Esophagus (tissue), 2 donors: ENCODE measurements at regions not wholly inside any gene's neighbourhood (a gene's known extent, or its start where the extent isn't known, plus 50 kb on each side); places are given as distances from the start of the nearest gene placed in this dataset.

Experiments used
- H3K27ac ChIP-seq, 2 donors: one replicate each; pipeline ENCODE4 v1.5.1; 2013; ENCODE audit warnings: low read depth in 2 of 2, mild to moderate bottlenecking in 2 of 2, inconsistent platforms in 1 of 2, low read length in 1 of 2, moderate library complexity in 1 of 2
- H3K27me3 ChIP-seq, 2 donors: one replicate each; pipeline ENCODE4 v1.6.1; 2013; ENCODE audit warnings: low read length in 2 of 2, control low read depth in 1 of 2, mild to moderate bottlenecking in 1 of 2; ENCODE audit not compliant: insufficient read depth in 2 of 2, control insufficient read depth in 1 of 2
- H3K36me3 ChIP-seq, 2 donors: one replicate each; pipeline ENCODE4 v1.6.1; 2013; ENCODE audit warnings: low read length in 1 of 2; ENCODE audit not compliant: control insufficient read depth in 2 of 2, insufficient read depth in 2 of 2
- H3K4me1 ChIP-seq, 2 donors: one replicate each; pipeline ENCODE4 v1.6.1; 2013; ENCODE audit warnings: low read length in 1 of 2; ENCODE audit not compliant: control insufficient read depth in 2 of 2, insufficient read depth in 2 of 2
- H3K4me3 ChIP-seq, 2 donors: one replicate each; pipeline ENCODE4 v1.5.1; 2013; ENCODE audit warnings: low read length in 2 of 2, mild to moderate bottlenecking in 2 of 2, low read depth in 1 of 2, moderate library complexity in 1 of 2
- H3K9me3 ChIP-seq, 2 donors: one replicate each; pipeline ENCODE4 v1.6.1; 2013; ENCODE audit warnings: mild to moderate bottlenecking in 2 of 2, low read depth in 1 of 2, low read length in 1 of 2, moderate library complexity in 1 of 2; ENCODE audit not compliant: control insufficient read depth in 2 of 2, insufficient read depth in 1 of 2
- WGBS, 2 donors: extraction: QIAGEN DNeasy Blood & Tissue Kit; methylation state at CpG; one replicate each; pipeline ENCODE4 v1.1.7; 2013; 5-methylcytosine and 5-hydroxymethylcytosine counted together
- donor health status: healthy with polysubstance abuse.
- donor health status: Bipolar disorder and iron deficiency.

- no peaks in the 10 kb centered on the region for H3K4me1 ChIP-seq
- H3K36me3 ChIP-seq = no peaks in the 10 kb centered on the region
- H3K27me3 ChIP-seq = no peaks in the 10 kb centered on the region
- H3K27ac ChIP-seq = no peak overlapping the region
- 91 to 92% methylated on average over 12 of the region's 12 CpGs for WGBS, 2 donors
- no peaks in the 10 kb centered on the region for H3K9me3 ChIP-seq
- no peak overlapping the region for H3K4me3 ChIP-seq
These were observed 155.1 kb downstream of the GLI2 start for GRCh38 chr2:120890566-120891360.

- no peaks in the 10 kb centered on the region for H3K36me3 ChIP-seq
- no peaks in the 10 kb centered on the region for H3K4me1 ChIP-seq
- H3K27me3 ChIP-seq = no peaks in the 10 kb centered on the region
- no peak overlapping the region for H3K27ac ChIP-seq
- H3K9me3 ChIP-seq = no peaks in the 10 kb centered on the region
- H3K4me3 ChIP-seq = no peak overlapping the region
- 91 to 94% methylated on average over 8 of the region's 8 CpGs for WGBS, 2 donors
These were observed 156.8 kb downstream of the GLI2 start for GRCh38 chr2:120892271-120892966.

GRCh38 chr2:120892967-120893667 lies 157.4 kb downstream of the GLI2 start:
- H3K27ac ChIP-seq = no peak overlapping the region

GRCh38 chr2:120893811-120894584 lies 158.3 kb downstream of the GLI2 start:
- 70 to 78% methylated on average over 18 of the region's 18 CpGs for WGBS, 2 donors
- no peaks in the 10 kb centered on the region for H3K36me3 ChIP-seq
- no peak overlapping the region for H3K4me3 ChIP-seq
- no peaks in the 10 kb centered on the region for H3K4me1 ChIP-seq
- no peaks in the 10 kb centered on the region for H3K9me3 ChIP-seq
- H3K27me3 ChIP-seq = no peaks in the 10 kb centered on the region
- no peak overlapping the region for H3K27ac ChIP-seq

More at GRCh38 chr2:120892967-120893667, 157.4 kb downstream of the GLI2 start:
- Histone ChIP-seq H3K27me3 (no peaks in the 10 kb centered on the region), H3K9me3 (no peaks in the 10 kb centered on the region), H3K36me3 (no peaks in the 10 kb centered on the region), H3K4me3 (no peak overlapping the region), H3K4me1 (no peaks in the 10 kb centered on the region)
- WGBS, 2 donors = 63 to 64% methylated on average over 11 of the region's 11 CpGs

- Histone ChIP-seq H3K4me1 (no peaks in the 10 kb centered on the region), H3K36me3 (no peaks in the 10 kb centered on the region), H3K27me3 (no peaks in the 10 kb centered on the region), H3K9me3 (no peaks in the 10 kb centered on the region), H3K27ac (no peak overlapping the region), H3K4me3 (no peak overlapping the region)
- 69 to 74% methylated on average over 5 of the region's 5 CpGs for WGBS, 2 donors
These were observed 159.3 kb downstream of the GLI2 start for GRCh38 chr2:120894966-120895365.

GRCh38 chr2:120896126-120896525 lies 160.5 kb downstream of the GLI2 start:
- no peaks in the 10 kb centered on the region for H3K27me3 ChIP-seq
- WGBS, 2 donors = 94 to 98% methylated on average over 3 of the region's 3 CpGs

GRCh38 chr2:120896901-120897300 lies 161.2 kb downstream of the GLI2 start:
- H3K27ac ChIP-seq = no peak overlapping the region
- no peak overlapping the region for H3K4me3 ChIP-seq
- no peaks in the 10 kb centered on the region for H3K9me3 ChIP-seq
- H3K27me3 ChIP-seq = no peaks in the 10 kb centered on the region
- H3K36me3 ChIP-seq = no peaks in the 10 kb centered on the region
- 80 to 87% methylated on average over 9 of the region's 9 CpGs for WGBS, 2 donors
- no peaks in the 10 kb centered on the region for H3K4me1 ChIP-seq

More at GRCh38 chr2:120896126-120896525, 160.5 kb downstream of the GLI2 start:
- Histone ChIP-seq H3K4me1 (no peaks in the 10 kb centered on the region), H3K27ac (no peak overlapping the region), H3K4me3 (no peak overlapping the region), H3K36me3 (no peaks in the 10 kb centered on the region), H3K9me3 (no peaks in the 10 kb centered on the region)

GRCh38 chr2:120897399-120897798 lies 161.7 kb downstream of the GLI2 start:
- Histone ChIP-seq H3K4me1 (no peaks in the 10 kb centered on the region), H3K4me3 (no peak overlapping the region), H3K27ac (no peak overlapping the region), H3K27me3 (no peaks in the 10 kb centered on the region), H3K36me3 (no peaks in the 10 kb centered on the region), H3K9me3 (no peaks in the 10 kb centered on the region)
- WGBS, 2 donors = 87 to 93% methylated on average over 2 of the region's 2 CpGs

- 85 to 89% methylated on average over 5 of the region's 5 CpGs for WGBS, 2 donors
- H3K4me1 ChIP-seq = no peaks in the 10 kb centered on the region
These were observed 162.8 kb downstream of the GLI2 start for GRCh38 chr2:120898496-120898895.

More at GRCh38 chr2:120898496-120898895, 162.8 kb downstream of the GLI2 start:
- no peak overlapping the region for H3K4me3 ChIP-seq
- no peaks in the 10 kb centered on the region for H3K9me3 ChIP-seq
- no peak overlapping the region for H3K27ac ChIP-seq
- H3K36me3 ChIP-seq = no peaks in the 10 kb centered on the region
- H3K27me3 ChIP-seq = no peaks in the 10 kb centered on the region
